ENCODE measurements at regions not wholly inside any gene's neighbourhood (a gene's known extent, or its start where the extent isn't known, plus 50 kb on each side); places are given as distances from the start of the nearest gene placed in this dataset.

DNA sequence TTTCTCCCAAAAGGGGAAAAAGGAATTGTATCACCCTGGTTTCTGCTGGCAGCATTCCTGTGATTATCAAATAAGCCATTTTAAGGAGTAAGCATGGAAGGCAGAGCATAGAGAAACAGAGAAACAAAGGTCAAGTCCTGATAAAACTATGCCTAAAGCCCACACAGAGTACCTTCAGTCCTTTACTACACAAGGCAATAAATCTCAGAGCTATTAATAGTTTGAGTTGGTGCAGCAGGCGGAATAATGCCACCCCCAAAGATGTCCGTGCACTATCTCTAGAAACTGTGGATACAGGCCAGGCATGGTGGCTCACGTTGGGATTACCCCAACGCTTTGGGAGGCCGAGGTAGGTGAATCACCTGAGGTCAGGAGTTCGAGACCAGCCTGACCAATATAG lies 58.1 kb upstream of the ZBTB40 start:
- Histone ChIP-seq H3K27ac (no peak overlapping the region), H3K4me1 (no peaks in the 10 kb centered on the region), H3K9me3 (no peaks in the 10 kb centered on the region), H3K27me3 (no peaks in the 10 kb centered on the region), H3K36me3 (no peaks in the 10 kb centered on the region), H3K4me3 (no peak overlapping the region)
- DNase-seq (ENCODE audit: low spot score in 2 of 2) = no peak
- TF ChIP-seq POLR2A (IDR thresholded peaks at IDR 0.05) (no peak), CTCF (IDR thresholded peaks at IDR 0.05) (no peak)
- intact Hi-C loops (cut with DNase I; ENCODE audit: low total_unique reads) = no loop called here

DNA sequence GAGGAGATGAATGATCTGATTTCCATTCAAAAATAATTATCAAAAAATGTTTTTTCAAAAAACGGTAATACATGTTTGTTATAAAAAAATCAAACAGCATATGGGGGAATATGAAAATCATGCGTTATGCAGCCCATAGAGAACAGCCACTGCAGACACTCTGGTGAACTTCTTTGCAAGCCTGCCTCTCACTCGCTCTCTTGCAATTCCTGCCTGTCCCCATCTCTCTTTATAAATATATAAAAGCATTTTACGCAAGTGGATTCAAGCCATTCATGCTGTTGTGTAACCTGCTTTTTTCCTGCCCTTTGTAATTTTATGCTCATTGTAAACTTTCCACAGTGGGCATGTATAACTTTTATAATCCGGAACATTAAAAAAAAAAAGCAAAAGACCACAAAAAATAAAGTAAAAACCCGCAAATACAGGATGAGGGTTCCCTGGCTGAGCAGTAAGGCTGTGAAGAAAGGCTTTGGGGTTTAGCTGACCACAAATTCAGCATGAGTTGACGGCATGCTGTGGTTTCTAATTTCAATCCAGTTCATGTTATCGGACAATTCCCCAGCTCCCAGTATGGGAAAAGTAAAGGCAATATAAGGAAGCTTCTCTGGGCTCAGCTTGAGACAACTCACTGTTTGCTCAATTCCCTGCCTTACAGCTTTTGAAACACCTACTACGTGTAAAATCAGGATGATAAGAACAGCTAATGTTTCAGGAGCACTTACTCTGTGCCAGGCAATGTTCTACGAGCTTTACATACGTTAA lies 52.8 kb upstream of the ZBTB40 start:
- H3K36me3 ChIP-seq = no peaks in the 10 kb centered on the region
- no peak overlapping the region for H3K4me3 ChIP-seq
- H3K4me1 ChIP-seq = no peaks in the 10 kb centered on the region
- peaks cover 0 to 9% of the 10 kb centered on the region in 2 donors for H3K27me3 ChIP-seq
- H3K9me3 ChIP-seq = no peaks in the 10 kb centered on the region
- DNase-seq (ENCODE audit: low spot score in 2 of 2) = no peak
- TF ChIP-seq CTCF (IDR thresholded peaks at IDR 0.05) (no peak), POLR2AphosphoS5 (IDR thresholded peaks at IDR 0.05) (no peak), POLR2A (IDR thresholded peaks at IDR 0.05) (no peak)
- intact Hi-C loops (cut with DNase I; ENCODE audit: low total_unique reads) = no loop called here
- H3K27ac ChIP-seq = no peak overlapping the region

GRCh38 chr1:22399421-22400091 lies 52.1 kb upstream of the ZBTB40 start:
- Histone ChIP-seq H3K27me3 (peaks cover 0 to 9% of the 10 kb centered on the region in 2 donors), H3K9me3 (no peaks in the 10 kb centered on the region), H3K4me3 (no peak overlapping the region), H3K27ac (no peak overlapping the region), H3K36me3 (no peaks in the 10 kb centered on the region), H3K4me1 (no peaks in the 10 kb centered on the region)
- TF ChIP-seq POLR2AphosphoS5 (IDR thresholded peaks at IDR 0.05) (no peak), CTCF (IDR thresholded peaks at IDR 0.05) (no peak), POLR2A (IDR thresholded peaks at IDR 0.05) (no peak)
- DNase-seq (ENCODE audit: low spot score in 2 of 2) = no peak
- intact Hi-C loops (cut with DNase I; ENCODE audit: low total_unique reads) = no loop called here
